ENCODE measurements at regions not wholly inside any gene's neighbourhood (a gene's known extent, or its start where the extent isn't known, plus 50 kb on each side); places are given as distances from the start of the nearest gene placed in this dataset.
"Not testable (repeated sequence)": the region's sequence is repeated elsewhere in the genome, so short reads cannot be mapped to it uniquely, and the experiment has no call there.

DNA sequence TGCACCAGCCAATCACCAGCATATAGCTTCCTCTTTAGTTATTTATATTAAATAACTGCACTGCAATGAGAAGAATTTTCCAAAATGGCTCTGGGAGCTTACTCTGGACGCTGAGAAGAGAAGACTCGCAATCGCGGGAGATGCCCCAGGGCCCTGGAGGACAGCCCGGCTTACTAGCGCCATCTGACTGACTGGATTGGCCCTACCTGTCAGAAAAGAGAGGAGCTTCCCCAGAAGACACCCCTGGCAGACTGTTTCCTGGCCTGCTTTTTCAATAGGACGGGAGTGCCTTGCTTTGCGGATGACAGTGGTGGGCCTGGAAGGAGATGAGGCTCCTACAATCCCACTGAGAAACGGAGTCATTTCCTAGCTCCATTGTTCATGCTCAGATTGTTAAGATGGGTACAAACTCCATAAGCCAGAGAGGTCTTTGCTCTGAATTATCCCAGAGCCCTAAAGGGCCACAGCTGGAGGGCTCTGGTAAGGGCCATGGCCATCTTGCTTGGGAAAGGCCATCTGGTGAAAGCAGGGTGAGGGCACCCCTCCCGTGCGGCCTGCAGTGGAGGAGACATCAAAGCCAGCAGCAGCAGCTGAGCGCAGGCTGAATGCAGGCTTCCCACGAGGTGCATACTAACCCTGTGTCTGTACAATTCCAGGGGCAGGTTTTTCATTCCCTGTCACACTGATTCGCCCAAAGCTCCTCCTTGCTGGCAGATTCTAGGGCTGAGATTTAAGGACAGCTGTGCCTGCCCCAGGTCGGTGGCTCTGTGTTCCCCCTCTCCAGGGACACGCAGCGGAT, 92.1 kb downstream of the GALR1 start:
- DNase-seq (ENCODE audit: extremely low spot score), result no peak
- ChIA-PET POLR2A (no interaction called here), CTCF (interaction anchor here (1.3 kb wide), 1 partner anchor 10 kb away, joined by 3 read pairs; no protein-coding TSS in a partner anchor)
- TF ChIP-seq, protein P1, sequence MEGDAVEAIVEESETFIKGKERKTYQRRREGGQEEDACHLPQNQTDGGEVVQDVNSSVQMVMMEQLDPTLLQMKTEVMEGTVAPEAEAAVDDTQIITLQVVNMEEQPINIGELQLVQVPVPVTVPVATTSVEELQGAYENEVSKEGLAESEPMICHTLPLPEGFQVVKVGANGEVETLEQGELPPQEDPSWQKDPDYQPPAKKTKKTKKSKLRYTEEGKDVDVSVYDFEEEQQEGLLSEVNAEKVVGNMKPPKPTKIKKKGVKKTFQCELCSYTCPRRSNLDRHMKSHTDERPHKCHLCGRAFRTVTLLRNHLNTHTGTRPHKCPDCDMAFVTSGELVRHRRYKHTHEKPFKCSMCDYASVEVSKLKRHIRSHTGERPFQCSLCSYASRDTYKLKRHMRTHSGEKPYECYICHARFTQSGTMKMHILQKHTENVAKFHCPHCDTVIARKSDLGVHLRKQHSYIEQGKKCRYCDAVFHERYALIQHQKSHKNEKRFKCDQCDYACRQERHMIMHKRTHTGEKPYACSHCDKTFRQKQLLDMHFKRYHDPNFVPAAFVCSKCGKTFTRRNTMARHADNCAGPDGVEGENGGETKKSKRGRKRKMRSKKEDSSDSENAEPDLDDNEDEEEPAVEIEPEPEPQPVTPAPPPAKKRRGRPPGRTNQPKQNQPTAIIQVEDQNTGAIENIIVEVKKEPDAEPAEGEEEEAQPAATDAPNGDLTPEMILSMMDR (IDR thresholded peaks at IDR 0.05; ENCODE audit: control extremely low read depth, extremely low read depth, low read depth, missing control alignments), result no peak

DNA sequence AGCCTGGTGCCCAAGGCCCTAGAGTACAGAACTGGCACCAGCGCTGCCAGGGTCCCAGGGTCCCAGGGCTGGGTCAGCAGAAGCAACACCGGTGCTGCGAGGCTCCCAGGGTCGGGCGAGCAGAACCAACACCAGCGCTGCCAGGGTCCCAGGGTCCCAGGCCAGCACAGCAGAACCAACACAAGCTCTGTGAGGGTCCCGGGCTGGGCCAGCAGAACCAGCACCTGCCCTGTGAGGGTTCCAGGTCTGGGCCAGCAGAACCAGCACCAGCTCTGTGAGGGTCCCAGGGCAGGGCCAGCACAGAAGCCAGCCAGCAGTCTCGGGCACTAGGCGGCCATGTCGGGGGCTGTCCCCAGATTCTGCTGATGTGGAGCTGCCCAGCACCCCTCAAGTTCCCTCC, 93.1 kb downstream of the GALR1 start:
- TF ChIP-seq, protein P1 (IDR thresholded peaks at IDR 0.05; ENCODE audit: control extremely low read depth, extremely low read depth, low read depth, missing control alignments), result no peak
- no peak for DNase-seq (ENCODE audit: extremely low spot score)
- CTCF ChIA-PET, result no interaction called here
- POLR2A ChIA-PET, result no interaction called here

DNA sequence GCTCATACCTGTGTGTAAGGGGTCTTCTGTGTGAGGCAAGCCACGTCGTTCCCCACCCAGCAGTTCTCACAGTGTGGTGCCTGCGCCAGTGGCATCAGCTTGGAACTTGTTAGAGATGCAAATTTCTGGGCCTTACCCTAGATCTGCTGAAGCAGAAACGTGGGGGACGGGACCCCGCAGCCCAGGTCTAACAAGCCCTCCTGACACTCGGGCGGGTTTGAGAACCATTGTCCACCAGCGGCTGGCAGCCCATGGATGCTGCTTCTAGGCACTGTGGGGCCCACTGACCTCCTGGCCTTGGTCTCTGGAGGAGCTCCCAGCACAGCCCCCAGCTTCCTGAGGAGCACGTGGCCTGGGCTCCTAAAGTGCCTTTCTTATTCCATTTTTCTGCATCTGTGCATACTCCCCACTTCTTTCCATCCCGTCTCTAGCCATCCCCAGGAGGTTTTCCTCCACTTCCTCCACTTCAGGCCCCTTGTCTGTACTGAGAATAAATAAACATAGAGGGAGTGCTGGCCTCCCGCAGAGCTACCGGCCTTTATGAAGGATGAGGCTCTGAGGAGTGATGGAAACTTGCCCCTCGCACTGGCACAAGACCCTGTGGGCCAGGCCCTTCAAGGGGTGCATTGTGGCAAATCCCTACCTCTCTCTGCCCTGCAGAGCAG, 94.3 kb downstream of the GALR1 start:
- ChIA-PET POLR2A (no interaction called here), CTCF (no interaction called here)
- DNase-seq (ENCODE audit: extremely low spot score), result no peak
- TF ChIP-seq, protein P1 (IDR thresholded peaks at IDR 0.05; ENCODE audit: control extremely low read depth, extremely low read depth, low read depth, missing control alignments), result no peak

DNA sequence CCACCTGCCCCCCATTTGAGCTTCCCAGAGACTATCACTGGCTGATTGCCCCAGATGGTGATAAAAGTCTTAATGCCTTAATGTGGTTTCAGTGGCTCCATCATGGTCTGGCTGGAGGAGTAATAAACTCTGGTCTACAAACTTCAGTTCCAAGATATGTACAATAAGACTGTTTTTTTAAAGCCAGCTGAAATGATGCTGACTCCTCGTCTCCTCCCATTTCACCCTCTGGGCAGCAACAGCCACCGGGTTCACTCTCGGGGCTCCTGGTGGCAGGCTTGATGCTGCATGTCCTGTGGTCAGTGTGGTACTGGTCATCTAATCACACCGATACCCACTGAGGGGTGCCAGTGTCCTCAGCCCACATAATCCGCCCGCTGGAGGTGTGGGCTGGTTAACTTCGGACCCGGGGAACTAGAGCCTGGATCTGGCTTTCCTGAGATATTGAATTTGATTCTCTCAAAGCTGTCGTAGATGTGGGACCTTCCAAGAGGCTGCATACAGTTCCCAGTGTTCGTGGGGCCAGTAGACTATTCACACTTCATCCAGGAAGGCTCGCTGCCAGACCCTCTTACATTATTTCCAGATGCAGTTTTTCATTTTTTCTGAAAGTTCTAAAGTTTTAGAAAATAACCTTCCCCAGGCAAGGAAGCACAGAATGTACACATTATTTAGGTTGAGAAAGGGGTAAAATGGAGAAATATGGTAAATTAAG, 95.3 kb downstream of the GALR1 start:
- ChIA-PET CTCF (no interaction called here), POLR2A (no interaction called here)
- no peak for DNase-seq (ENCODE audit: extremely low spot score)
- TF ChIP-seq, protein P1 (IDR thresholded peaks at IDR 0.05; ENCODE audit: control extremely low read depth, extremely low read depth, low read depth, missing control alignments), result no peak

DNA sequence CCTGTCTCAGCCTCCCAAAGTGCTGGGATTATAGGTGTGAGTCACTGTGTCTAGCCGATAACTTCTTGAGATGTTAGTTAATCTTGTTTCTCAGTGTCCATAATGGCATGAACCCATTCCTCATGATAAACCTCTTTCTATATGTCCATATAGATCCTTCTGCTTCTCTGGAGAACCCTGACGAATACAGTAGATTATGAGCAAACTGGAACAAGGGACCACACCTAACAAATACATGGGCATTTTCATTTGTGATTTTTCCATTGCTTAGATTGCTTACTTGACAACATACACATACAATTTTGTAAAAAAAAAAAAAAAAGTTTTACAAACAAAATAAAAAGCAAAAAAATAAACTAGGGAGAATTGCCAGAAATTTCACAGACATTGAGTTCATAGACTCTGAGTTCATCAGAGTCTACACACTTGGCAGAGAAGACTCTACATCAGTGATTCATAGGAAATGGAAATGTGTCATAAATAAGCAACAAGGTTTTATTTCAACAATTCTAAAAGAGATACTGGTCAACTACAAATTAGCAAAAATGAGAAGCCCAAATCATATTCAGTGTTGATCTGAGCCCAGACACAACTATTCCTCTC, 96.7 kb downstream of the GALR1 start:
- TF ChIP-seq, protein P1 (IDR thresholded peaks at IDR 0.05; ENCODE audit: control extremely low read depth, extremely low read depth, low read depth, missing control alignments), result no peak
- no peak for DNase-seq (ENCODE audit: extremely low spot score)
- CTCF ChIA-PET, result no interaction called here

DNA sequence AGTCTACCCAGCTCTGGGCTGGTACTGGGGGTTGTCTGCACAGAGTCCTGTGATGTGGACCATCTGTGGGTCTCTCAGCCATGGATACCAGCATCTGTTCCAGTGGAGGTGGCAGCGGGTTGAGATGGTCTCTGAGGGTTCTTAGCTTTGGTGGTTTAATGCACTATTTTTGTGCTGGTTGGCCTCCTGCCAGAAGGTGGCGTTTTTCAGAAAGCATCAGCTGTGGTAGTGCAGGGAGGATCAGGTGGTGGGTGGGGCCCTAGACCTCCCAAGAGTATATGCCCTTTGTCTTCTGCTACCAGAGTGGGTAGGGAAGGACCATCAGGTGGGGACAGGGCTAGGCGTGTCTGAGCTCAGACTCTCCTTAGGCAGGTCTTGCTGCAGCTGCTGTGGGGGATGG, 103.7 kb downstream of the GALR1 start:
- DNase-seq (ENCODE audit: extremely low spot score); CTCF ChIA-PET: not testable (repeated sequence)

More for the DNA sequence above, 96.7 kb downstream of the GALR1 start:
- POLR2A ChIA-PET, result no interaction called here

More for the DNA sequence above, 103.7 kb downstream of the GALR1 start:
- POLR2A ChIA-PET, result not testable (repeated sequence)

Data from GM10248 (cell line).